CD4-positive, alpha-beta T cell treated with Interleukin-21 for 1 hour (primary cell): ENCODE measurements at regions not wholly inside any gene's neighbourhood (a gene's known extent, or its start where the extent isn't known, plus 50 kb on each side); places are given as distances from the start of the nearest gene placed in this dataset.

Experiments
- DNase-seq: peaks from one replicate; pipeline ENCODE4 v3.0.0-alpha.2; 2020

GRCh38 chr2:38509947-38510326, 92.8 kb downstream of the HNRNPLL start:
- DNase-seq = no peak

DNA sequence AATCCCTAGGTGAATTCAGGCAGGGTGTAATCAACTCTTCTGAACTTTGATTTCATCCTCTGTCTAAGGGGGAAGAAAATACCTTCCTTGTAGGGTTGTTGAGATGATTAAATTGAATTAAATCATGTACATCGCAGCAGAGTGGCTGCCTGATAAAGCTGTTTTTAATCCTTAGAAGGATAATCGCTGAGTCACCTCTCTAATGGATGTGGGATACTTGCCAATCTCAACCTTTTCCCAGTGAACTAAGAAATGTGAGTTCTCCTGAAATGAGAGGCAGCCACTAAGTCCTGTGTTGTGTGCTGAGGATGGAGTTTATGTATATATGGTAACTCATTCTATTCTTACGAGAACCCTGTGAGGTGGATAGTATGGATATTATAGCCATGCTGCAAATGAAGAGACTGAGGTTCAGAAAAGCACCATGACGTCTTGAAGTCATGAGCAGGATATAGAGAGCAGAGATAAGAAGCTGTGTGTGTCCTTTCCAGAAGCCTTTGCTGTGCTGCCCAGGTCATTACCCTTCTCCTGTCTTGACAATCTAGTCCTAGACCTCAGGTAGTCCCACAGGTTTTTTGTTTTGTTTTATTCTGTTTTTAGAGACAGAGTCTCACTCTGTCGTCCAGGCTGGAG, 93.3 kb downstream of the HNRNPLL start:
- DNase-seq = no peak

DNA sequence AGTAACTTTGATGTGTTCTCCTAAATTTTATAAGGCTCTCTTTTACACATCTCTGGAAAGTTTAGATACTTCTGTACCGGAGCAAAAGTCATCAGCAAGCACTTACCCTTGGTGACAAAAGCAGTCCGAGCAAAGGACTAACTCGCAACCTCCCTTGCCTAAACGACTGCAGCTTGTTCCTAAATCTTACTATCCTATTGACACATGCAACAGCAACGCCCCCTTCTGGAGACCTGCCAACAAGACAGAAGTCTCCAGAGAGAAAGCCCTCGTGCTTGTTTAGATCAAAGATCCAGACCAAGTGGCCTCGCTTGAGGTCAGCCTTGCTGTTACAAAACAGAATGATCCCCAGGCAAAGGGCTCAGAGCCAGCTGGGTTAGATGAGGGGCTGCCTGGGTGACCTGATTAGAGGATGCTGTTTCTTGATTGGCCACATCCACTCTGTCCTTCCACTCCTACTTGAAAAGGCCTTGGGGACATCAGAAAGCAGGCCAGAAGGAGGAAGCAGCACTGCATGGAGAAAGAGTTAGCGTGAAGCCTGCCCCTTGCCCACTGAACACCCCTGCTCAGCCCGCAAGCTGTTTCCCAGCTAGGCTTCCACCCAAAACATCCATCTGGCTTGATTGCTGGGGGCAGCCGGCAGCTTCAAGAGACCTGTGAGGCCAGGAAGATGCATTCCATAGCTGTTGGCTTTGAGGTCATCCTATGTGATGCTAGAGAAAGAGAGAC, 94.3 kb downstream of the HNRNPLL start:
- peak; percentile 79 for DNase-seq

DNA sequence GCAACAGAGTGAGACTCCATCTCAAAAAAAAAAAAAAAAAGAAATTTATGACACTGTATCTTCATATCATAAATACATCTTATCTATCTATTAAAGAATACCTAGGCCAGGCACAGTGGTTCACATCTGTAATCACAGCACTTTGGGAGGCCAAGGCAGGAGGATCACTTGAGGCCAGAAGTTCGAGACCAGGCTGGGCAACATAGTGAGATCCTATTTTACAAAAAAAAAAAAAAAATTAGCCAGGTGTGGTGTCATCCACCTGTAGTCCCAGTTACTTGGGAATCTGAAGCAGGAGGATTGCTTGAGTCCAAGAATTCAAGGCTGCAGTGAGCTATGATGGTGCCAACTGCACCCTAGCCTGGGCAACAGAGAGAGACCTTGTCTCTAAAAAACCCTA, 95.0 kb downstream of the HNRNPLL start:
- DNase-seq = no peak

DNA sequence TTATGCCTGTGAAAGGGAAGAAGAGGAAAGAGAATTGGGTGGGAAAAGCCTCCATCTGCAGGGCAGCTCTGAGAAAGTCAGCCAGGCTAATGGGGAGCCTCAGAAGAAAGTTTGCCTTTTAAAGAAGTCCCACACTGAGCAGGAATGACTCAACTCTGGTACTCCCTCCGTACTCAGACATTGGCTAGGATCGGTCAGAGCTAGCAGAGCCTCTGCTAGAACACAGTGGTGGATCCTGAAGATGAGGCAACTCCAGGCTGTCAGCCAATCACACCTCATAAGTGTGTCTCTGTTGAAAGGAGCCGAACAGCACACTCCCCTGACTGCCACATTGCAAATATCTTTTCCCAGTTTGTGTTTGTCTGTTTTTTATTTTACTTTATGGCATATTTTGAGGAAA, 96.9 kb downstream of the HNRNPLL start:
- no peak for DNase-seq

DNA sequence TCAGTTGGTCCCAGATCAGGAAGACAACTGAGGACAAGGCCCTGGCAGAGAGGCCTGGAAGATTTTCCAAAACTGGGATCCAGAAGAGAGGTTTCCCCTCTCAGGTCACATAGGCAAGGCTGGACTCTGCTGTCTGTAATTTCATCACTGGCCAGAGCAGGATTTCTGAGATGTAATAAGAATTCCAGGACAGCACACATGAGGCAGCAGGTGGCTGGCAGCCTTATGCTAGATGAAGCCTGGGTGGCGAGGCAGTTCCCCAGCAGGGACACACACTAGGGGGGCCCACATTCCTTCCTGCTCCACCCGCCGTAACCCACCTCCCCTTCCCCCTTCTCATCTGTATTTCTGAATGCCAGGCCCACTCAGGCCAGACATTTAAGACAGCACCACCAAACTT, 98.6 kb downstream of the HNRNPLL start:
- no peak for DNase-seq

DNA sequence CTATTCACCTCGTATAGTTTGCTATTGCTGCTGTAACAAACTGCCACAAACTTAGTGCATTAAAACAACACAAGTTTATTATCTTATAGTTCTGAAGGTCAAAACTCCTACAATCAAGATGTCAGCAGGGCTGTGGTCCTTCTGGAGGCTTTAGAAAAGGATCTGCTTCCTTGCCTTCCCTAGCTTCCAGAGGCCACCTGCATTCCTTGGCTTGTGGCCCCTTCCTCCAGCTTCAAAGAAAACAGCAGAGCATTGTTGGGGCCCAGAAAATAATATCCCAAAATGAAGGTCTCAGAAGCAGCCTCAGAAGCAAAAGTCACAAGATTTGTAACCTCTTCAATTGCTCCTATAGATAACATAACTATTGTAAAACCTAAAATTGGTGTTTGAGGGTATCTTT, 100.6 kb downstream of the HNRNPLL start:
- DNase-seq = no peak

DNA sequence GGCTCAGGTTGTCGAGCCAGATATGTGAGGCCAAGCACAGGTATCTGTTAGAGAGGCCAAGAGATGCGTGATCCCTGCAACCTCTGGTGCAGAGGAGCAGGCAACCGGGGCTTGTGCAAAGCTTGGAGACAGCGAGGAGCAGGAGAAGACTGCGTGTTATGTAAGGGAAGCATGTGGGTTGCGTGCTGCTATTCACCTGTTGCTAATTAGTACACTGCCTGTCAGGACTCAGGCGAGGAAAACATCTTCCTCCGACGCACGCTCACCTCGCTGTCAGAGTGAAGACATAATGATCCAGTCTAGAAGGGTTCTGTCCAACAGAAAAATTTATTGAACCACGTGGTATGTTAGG, 102.5 kb downstream of the HNRNPLL start:
- DNase-seq = no peak

DNA sequence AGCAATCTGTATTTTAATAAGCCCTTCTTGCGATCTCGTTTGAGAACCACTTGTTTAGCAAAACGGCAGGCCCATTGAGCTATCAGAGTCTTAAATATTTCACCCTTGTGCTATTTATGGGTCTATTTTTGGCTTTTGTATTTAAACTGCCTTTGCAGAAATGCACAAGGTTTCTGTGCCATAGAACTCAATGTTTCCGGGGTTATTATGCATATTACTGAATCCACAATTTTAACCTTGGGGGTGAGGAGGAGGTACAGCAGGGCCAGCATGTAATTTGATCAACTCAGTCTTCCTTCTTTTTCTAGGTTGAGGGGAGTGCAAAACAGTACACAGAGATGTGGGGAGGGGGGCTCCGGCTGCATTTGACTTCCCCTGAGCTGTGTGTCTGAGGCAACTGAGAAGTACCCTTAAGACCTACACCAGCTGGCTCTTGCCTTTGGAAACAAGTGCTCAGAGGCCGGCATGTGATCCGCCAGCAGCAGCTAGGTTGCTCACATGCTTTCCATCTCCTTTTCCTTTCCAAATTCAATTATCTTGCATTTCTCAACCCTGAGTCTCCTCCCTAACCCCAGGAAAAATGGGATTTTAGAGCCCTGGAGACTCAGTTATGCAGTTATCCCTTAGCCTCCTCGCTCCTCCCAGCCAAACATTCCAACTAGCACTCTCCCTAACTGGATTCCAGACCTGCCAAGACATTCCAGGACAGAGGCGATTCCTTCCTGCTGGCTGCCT, 103.0 kb downstream of the HNRNPLL start:
- DNase-seq = no peak

DNA sequence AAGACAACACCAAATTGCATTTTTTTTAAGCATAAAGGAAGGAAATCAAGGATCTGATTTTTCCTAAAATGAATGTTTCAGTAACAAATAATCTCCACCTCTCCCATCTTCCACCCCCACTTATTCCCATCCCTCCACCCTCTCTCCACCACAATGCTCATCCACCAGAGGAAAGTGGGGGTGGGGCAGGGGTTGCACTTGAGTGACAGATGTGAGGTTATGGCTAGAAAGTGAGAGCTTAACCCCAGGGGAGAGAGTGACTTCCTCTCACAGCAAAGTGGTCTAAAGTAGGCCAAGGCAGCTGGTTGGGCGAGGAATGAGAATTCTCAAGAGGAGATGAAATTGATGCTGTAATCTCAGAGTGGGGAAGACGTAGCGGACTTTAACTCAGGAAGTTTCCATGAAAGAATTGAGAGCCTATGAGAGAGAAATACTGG, 104.7 kb downstream of the HNRNPLL start:
- DNase-seq = no peak

DNA sequence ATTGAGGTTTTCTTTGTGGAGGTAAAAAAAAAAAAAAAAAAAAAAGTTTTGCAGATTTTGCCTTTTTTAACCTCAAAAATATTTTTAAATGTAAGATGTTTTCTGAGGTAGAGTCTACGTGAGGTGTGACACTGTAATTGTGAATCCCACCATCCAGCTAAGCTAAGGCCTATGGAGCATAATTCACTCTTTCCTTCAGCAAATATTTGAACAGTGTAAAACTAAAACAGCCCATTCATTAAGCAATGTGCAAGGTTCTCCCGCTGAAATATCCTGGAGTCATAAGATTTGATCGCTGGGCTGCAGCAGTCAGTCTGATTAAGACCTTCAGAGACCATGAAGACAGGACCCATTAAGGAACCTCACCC, 105.1 kb downstream of the HNRNPLL start:
- DNase-seq = no peak

- DNase-seq = no peak
Measured at GRCh38 chr2:38496927-38497669, 105.6 kb downstream of the HNRNPLL start.

DNA sequence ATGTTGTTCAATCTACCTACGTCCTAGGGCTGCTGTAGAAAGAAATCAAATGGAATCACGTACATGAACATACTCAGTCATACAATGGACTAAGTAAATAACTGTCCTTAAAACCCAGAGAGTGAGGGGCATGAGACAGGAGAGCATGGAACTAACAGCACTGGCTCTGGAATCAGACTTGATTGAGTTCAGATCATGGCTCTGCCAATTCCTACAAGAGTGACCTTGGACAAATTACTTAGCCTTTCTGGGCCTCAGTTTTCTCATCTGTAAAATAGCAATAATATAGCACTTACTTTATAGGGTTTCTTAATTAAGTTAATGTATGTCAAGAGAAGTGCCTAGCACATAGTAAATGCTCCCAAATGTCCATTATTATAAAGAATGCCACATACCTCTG, 106.8 kb downstream of the HNRNPLL start:
- DNase-seq = no peak

DNA sequence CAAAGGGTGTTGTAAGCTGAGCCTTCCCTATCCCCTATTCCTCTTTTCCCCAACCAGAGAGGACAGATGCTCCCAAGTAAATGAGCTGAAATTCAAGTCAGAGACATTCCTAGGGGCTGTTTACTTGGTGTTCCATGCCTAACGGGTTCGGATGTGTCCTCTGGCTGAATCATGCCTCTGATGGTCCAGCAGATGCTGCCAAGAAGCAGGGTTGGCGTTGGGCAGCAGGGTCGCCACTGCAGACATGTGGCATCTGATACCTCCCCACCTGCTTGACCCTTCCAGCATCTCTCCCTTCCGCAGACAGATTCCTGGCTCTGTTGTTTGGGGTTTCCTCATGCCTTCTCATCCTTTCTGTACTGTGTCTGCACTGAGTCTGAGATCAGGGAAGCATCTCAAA, 108.3 kb downstream of the HNRNPLL start:
- DNase-seq = no peak

DNA sequence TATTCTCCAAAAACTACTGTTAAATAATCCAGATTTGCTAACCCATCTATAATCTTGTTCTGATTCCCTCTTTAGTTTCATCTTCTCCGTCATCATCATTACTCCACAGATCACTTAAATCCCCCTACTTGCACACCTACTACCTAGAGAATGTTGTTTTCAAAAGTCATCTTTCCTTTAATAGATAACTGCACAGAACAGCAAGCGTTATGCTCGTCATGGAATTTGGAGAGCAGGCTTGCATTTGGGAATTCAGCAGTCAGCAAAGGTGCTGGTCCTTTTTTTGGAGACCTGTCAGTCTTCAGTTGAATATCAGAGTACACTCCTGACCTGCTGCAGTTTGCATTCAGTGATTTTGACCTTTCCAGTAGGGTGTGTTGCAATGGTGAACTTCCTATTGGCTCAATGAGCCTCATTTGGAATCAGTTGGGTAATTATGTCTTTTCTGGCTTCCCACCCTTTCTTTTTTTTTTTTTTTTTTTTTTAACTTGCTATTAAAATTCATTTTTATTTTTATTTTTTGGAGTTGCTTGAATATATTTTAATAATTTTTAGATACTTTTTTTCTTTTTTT, 110.6 kb downstream of the HNRNPLL start:
- no peak for DNase-seq

DNA sequence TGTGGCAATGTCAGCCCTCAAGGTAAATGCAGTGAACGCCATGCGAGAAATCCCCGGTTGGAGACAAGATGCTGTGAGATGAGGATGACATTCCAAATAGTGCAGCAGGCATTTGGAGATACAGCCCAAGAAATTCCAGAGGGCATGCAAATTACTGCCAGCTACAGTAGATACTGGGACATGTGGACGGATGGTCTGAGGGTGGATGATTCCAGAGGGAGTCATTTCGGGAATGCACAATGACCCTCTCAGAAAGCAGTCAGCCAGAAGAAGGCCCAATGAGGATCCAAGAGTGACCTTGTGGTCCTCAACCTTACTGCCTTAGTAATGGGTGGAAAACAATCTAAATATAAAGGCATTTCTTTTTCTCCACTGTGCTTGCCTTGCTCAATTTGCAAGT, 111.3 kb downstream of the HNRNPLL start:
- DNase-seq = no peak

DNA sequence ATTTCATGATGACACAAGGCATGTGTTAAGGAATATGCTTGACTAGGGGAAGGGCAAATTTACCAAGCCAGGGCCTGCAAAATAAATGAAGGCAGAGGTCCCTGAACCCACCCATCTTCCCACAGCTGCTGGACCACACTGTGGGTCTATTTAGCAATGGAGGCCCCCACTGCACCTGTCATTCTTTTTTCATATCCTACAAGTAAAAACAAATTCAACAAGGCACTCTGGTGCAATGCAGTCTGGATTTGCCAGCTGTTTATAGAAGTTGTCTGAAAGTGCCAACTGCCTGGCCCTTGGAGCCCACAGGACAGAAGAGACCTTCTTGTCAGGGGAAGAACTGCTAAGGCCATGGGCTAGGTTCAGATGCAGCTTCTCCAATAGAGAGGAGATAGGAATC, 112.8 kb upstream of the ATL2 start:
- DNase-seq = no peak

DNA sequence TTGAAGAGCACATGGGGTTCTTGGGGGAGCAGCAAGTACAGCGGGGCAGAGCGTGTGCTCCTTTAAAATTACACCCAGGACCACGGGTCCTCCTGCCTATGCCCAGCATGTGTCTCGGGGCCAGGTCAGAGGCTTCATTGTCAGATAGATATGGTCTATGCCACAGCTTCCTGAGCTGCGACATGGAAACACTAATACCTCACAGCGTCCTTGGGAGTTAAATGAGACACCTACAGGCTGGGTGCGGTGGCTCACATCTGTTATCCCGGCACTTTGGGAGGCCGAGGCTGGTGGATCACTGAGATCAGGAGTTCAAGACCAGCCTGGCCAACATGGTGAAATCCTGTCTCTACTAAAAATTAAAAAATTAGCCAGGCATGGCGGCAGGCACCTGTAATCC, 110.8 kb upstream of the ATL2 start:
- DNase-seq = no peak

DNA sequence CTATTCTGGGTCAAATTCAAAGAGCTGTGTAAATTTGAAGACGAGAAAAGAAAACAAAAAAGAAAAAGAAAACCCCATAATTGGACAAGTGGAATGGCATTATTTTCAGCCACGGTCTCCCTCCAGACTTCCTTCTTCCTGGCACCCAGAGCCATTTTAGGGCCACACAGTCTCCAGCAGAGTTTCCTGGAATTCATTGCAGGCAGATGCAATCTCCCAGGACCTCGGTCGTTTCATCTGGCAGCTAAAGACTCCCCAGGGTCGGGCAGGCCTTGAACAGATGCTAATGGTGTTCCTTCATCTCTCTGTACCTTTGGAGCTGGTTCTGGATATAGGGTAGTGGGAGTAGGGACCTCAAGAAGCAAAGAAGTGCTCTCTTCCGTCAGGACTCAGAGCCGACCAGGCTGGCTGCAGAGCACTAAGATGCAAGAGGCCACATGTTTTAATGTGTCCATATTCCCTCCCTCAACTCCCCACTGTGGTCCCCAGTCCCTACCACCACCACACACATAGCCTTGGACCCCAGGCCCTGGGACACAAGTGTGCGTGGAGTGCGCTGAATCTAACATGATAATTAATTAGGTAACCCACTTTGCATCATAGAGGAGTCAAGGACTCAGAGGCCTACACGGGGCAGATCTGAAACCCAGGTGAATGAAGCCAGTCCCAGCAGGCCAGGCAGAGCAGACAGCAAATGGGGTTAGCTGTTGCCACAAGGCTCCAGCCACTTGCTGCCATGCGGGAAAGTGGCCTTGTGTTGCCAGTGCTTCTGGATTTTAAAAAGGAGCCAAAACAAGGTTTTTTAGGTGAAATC, 109.3 kb upstream of the ATL2 start:
- no peak for DNase-seq

DNA sequence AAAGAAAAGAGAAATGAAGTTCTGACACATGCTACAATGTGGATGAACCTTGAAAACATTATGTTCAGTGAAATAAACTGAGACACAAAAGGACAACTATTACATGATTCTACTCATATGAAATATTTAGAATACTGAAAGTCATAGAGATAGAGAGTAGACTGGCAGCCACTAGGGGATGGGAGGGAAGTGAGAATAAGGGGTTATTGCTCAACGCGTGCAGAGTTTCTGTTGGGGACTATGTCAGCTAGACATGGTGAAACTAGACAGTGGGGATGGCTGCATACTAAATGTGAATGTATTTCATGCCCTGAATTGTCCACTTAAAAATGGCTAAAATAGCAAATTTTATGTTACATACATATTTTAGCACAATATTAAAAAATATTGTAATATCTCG, 108.7 kb upstream of the ATL2 start:
- no peak for DNase-seq

- DNase-seq = no peak
Measured at GRCh38 chr2:38484957-38485356, 107.9 kb upstream of the ATL2 start.

- DNase-seq = no peak
Measured at GRCh38 chr2:38483776-38484501, 106.9 kb upstream of the ATL2 start.
